Lung (tissue), 11 donors: ENCODE measurements at regions not wholly inside any gene's neighbourhood (a gene's known extent, or its start where the extent isn't known, plus 50 kb on each side); places are given as distances from the start of the nearest gene placed in this dataset.
A peak's percentile ranks its signal among the peaks of the same experiment; 100 is the strongest.

Experiments used
- ATAC-seq: fragments of 200-7000 bp; cut with Tn5 transposase; one replicate; pipeline ENCODE4 v1.9.1; 2020; ENCODE audit warnings: moderate number of reproducible peaks; ENCODE audit not compliant: insufficient read depth, low FRiP score
- DNase-seq, 3 donors: peaks; one replicate each; pipeline ENCODE4 v3.0.0-alpha.2; 2013 to 2017
- H3K27ac ChIP-seq, 2 donors: one replicate each; pipeline ENCODE4 v1.5.1; 2013; ENCODE audit warnings: mild to moderate bottlenecking in 2 of 2, moderate library complexity in 2 of 2, control low read depth in 1 of 2, inconsistent platforms in 1 of 2, low read depth in 1 of 2, low read length in 1 of 2
- H3K27me3 ChIP-seq, 3 donors: one replicate each; pipeline ENCODE4 v1.5.1; 2013; ENCODE audit warnings: low read length in 2 of 3; ENCODE audit not compliant: control insufficient read depth in 3 of 3, insufficient read depth in 3 of 3
- H3K36me3 ChIP-seq, 4 donors: one replicate each; pipeline ENCODE4 v1.5.1; 2013; ENCODE audit warnings: low read length in 4 of 4, mild to moderate bottlenecking in 1 of 4, moderate library complexity in 1 of 4; ENCODE audit not compliant: control insufficient read depth in 4 of 4, insufficient read depth in 4 of 4
- H3K4me1 ChIP-seq, 5 donors: one replicate each; pipeline ENCODE4 v1.5.1; 2013; ENCODE audit warnings: low read length in 5 of 5, mild to moderate bottlenecking in 2 of 5, moderate library complexity in 1 of 5; ENCODE audit not compliant: control insufficient read depth in 5 of 5, insufficient read depth in 5 of 5
- H3K4me3 ChIP-seq: one replicate; pipeline ENCODE4 v1.5.1; 2013; ENCODE audit warnings: mild to moderate bottlenecking, control low read depth, moderate library complexity
- H3K9ac ChIP-seq, 2 donors: one replicate each; pipeline ENCODE4 v1.5.1; 2013; ENCODE audit warnings: low read length in 2 of 2, control low read depth in 1 of 2; ENCODE audit not compliant: insufficient read depth in 1 of 2
- H3K9me3 ChIP-seq, 4 donors: one replicate each; pipeline ENCODE4 v1.5.1; 2013; ENCODE audit warnings: low read length in 3 of 4, mild to moderate bottlenecking in 1 of 4, moderate library complexity in 1 of 4; ENCODE audit not compliant: control insufficient read depth in 4 of 4, insufficient read depth in 3 of 4
- CTCF ChIP-seq: IDR thresholded peaks from 2 replicates; pipeline ENCODE4 v1.5.1; 2012; ENCODE audit warnings: mild to moderate bottlenecking; ENCODE audit errors: control extremely low read depth, extremely low read depth
- WGBS, 2 donors: extraction: QIAGEN DNeasy Blood & Tissue Kit; methylation state at CpG; one replicate each; pipeline ENCODE4 v1.1.7; 2013; 5-methylcytosine and 5-hydroxymethylcytosine counted together
- donor health status: control.
- donor health status: control.
- donor health status: Bipolar disorder and iron deficiency.
- donor health status: healthy.
- donor health status: DM: yes; HTN: yes; CAD: no.

- H3K36me3 ChIP-seq = no peaks in the 10 kb centered on the region
- H3K9me3 ChIP-seq = no peaks in the 10 kb centered on the region
- no peak overlapping the region for H3K4me3 ChIP-seq
- H3K27me3 ChIP-seq = no peaks in the 10 kb centered on the region
- WGBS, 2 donors = 87 to 91% methylated on average over 9 of the region's 9 CpGs
- no peak overlapping the region for H3K9ac ChIP-seq
- DNase-seq = no peak
- no peak overlapping the region for H3K27ac ChIP-seq
- H3K4me1 ChIP-seq = peaks cover 0 to 9% (median 1%) of the 10 kb centered on the region in 5 donors
- ATAC-seq = no peak
- no peak for TF ChIP-seq CTCF
These were observed 220.5 kb upstream of the SLCO3A1 start for GRCh38 chr15:91632981-91633380.

- H3K4me1 ChIP-seq = no peaks in the 10 kb centered on the region
- TF ChIP-seq CTCF = no peak
- DNase-seq (no peak), ATAC-seq (no peak)
- H3K27me3 ChIP-seq = no peaks in the 10 kb centered on the region
- no peak overlapping the region for H3K4me3 ChIP-seq
- 92 to 94% methylated on average over 3 of the region's 3 CpGs for WGBS, 2 donors
- H3K27ac ChIP-seq = no peak overlapping the region
- H3K36me3 ChIP-seq = no peaks in the 10 kb centered on the region
- H3K9me3 ChIP-seq = no peaks in the 10 kb centered on the region
- H3K9ac ChIP-seq = no peak overlapping the region
These were observed 219.3 kb upstream of the SLCO3A1 start for GRCh38 chr15:91634179-91634578.

- no peak overlapping the region for H3K9ac ChIP-seq
- peak in 2 of 3 donors; percentile 4 to 35 for DNase-seq
- H3K27me3 ChIP-seq = no peaks in the 10 kb centered on the region
- no peaks in the 10 kb centered on the region for H3K36me3 ChIP-seq
- no peak for ATAC-seq
- H3K27ac ChIP-seq = no peak overlapping the region
- H3K9me3 ChIP-seq = peaks cover 0 to 2% (median under 1%) of the 10 kb centered on the region in 4 donors
- no peaks in the 10 kb centered on the region for H3K4me1 ChIP-seq
- 62 to 69% methylated on average over 2 of the region's 2 CpGs for WGBS, 2 donors
- no peak for TF ChIP-seq CTCF
- no peak overlapping the region for H3K4me3 ChIP-seq
These were observed 218.4 kb upstream of the SLCO3A1 start for GRCh38 chr15:91635080-91635479.

- no peak for TF ChIP-seq CTCF
- WGBS, 2 donors = 90 to 91% methylated on average over 1 of the region's 1 CpG
- Histone ChIP-seq H3K9ac (no peak overlapping the region), H3K27me3 (no peaks in the 10 kb centered on the region), H3K36me3 (no peaks in the 10 kb centered on the region), H3K4me3 (no peak overlapping the region), H3K27ac (no peak overlapping the region), H3K4me1 (no peaks in the 10 kb centered on the region), H3K9me3 (peaks cover 0 to 4% (median 2%) of the 10 kb centered on the region in 4 donors)
- no peak for DNase-seq
- ATAC-seq = no peak
These were observed 217.9 kb upstream of the SLCO3A1 start for GRCh38 chr15:91635641-91636040.
